GM18870 (cell line): ENCODE measurements at regions not wholly inside any gene's neighbourhood (a gene's known extent, or its start where the extent isn't known, plus 50 kb on each side); places are given as distances from the start of the nearest gene placed in this dataset.

Experiments used
- ATAC-seq: cut with Tn5 transposase; IDR thresholded peaks from one replicate; pipeline ENCODE4 v1.9.1; 2021; ENCODE audit warnings: moderate library complexity; ENCODE audit not compliant: unreplicated experiment

DNA sequence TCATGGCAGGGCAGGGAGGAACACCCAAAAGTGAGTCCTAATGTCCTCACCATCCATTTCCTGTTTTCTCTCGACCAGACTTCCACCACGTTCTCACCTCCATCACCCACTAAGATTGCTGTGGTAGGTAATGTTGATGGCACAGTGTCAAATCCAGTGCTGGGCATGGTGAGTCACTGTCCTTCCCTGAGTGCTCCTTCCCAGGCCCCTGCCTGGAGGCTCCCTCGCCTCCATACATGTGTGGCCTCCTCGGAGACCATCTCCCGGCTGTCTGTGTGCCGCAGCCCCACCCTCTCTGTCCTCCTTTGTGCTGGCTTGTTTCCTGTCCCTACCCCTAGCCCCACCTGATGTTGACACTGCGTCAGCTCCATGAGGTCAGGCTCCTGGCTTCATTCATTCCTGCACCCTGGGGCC lies 177.5 kb downstream of the SYK start:
- ATAC-seq, result no peak

DNA sequence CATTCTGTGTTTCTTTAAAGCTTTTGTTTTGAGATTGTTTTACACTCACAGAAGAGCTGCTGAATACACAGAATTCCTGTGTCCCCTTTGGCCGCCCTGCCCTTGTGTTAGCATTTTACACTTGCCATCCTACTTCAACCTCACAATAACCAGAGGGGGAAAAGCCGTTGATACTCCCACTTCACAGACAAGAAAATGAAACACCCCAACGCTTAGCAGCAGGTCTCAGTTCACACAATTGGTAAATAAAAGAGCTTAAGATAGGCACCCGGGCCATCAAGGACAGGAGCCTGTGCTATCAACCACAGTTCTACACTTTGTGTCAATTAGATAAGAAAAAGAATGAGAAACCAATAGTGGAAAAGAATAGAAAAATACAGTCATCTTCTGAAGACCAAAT lies 178.0 kb downstream of the SYK start:
- ATAC-seq, result no peak

DNA sequence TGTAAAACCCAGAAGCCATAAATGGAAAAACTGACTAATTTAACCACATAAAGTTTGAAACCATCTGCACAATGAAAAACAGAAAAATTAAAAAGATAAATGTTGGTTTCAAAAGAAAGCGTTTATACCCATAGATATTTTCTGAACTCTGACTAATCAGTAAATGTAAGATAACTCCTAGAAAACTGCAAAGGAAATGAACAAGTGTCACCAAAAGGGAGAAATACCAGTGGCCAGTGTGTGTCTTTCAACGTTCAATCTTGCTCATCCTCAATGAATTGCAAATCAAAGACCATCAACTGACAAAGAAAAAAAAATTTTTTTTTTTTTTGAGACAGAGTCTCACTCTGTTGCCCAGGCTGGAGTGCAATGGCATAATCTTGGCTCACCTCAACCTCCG lies 180.1 kb downstream of the SYK start:
- ATAC-seq, result no peak

DNA sequence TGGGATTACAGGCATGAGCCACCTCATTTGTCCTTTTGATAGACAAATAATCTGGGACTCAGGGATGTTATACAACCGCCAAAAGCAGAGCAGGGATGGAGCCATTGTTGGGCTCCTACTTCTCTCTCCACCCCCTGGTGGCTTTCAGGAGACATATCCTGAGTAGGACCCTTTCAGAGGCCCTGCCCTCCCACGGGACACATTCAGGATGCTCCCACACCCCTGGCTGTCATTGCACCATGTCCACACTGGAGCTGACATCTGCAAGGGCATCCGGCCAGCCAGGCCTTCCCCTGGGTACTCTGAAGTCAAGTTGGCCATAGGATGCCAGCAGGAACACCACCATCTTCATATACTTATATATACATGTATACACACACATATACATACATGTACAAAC lies 181.8 kb downstream of the SYK start:
- ATAC-seq, result no peak

DNA sequence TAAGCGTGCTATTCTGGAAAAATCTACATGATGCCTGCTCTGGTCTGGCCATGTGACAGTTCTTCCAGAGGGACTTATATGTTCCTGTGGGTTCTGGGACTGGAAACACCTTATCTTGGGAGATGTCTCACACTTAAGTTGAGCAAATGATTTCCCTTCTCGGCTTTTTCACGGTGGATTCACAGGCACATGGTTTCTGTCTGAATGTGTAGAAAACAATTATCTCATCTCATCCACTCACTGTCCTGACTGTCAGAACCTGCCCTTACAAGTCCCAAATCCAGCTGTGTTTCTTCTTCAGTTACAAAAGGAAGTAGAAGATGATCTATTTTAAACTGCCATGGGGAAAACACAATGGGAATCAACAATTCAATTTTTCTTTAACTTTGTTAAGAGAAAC lies 184.0 kb downstream of the SYK start:
- no peak for ATAC-seq

- no peak for ATAC-seq
Measured at GRCh38 chr9:90986161-90986560, 184.5 kb downstream of the SYK start.

GRCh38 chr9:90987566-90987965 lies 185.9 kb downstream of the SYK start:
- ATAC-seq, result no peak

- no peak for ATAC-seq
Measured at GRCh38 chr9:90988318-90988717, 186.7 kb downstream of the SYK start.

DNA sequence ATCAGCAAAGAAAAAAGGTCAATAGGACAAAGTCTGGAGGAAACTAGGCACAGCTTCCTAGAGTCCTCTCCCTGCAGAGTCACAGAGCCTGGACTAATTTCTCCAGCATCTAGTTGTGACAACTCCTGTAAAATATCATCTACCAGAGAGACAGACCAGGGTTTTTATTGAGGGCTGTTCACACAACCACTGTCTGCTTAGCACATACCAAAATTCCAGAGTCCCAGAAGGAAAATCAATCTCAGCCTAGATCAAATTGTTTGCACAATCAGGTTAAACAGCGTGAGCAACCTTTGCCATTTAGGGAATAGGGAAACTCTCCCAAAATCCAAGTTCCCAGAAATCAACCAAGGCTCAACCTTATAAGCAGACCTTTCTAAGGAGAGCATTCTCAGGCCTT lies 190.3 kb downstream of the SYK start:
- no peak for ATAC-seq

GRCh38 chr9:90995516-90995915 lies 193.9 kb downstream of the SYK start:
- no peak for ATAC-seq

DNA sequence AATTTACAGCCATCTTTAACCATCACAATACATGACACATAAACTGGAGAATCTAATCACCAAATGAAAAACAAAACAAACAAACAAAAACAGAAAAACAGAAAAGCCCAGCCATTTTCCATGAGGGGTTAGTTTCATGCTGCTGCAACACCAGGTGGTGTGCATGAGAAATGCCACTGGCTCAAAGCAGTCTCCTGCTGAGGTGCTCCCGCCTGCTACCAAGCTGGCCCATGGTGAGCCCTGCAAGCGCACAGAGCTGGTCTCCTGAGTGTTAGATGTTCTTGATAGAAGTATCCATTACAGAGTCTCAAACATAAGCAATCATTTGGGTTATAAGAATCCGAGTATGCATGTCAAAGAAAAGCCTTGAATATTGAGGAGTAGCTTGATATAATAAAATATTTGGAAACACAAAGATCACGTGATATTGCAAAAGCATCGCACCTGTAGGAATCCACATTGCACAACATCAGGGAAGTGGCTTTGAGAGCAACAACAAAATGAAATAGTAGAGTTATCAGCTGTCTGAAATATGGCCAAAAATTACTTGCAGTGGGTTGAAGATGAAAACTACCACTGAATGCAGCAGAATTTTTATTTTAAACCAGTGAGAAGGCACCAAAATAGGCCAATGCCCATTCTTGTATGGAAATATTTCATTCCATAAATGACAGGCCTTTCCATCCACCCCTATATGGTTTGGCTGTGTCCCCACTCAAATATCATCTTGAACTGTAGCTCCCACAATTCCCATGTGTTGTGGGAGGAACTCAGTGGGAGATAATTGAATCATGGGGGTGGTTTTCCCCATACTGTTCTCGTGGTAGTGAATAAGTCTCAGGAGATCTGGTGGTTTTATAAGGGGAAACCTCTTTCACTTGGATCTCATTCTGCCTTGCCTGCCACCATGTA lies 194.8 kb downstream of the SYK start:
- no peak for ATAC-seq

DNA sequence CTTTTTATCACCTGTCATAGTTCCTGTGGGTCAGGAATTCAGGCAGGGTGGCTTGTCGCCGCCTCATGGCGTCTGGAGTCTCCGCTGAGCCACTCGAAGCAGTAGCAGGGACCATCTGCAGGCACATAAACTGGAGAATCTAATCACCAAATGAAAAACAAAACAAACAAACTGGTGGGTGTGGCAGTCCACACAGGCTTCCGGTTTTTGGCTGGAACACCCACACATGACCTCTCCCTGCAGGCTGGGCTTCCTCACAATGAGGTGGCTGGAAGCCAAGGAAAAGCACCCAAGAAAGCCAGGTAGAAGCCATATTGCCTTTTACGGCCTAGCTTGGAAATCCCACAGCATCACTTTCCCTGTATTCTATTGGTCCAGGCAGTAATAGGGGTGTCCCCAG lies 197.0 kb downstream of the SYK start:
- no peak for ATAC-seq

- no peak for ATAC-seq
Measured at GRCh38 chr9:90999425-91000397, 198.1 kb downstream of the SYK start.

- no peak for ATAC-seq
Measured at GRCh38 chr9:91001146-91001611, 199.6 kb downstream of the SYK start.

DNA sequence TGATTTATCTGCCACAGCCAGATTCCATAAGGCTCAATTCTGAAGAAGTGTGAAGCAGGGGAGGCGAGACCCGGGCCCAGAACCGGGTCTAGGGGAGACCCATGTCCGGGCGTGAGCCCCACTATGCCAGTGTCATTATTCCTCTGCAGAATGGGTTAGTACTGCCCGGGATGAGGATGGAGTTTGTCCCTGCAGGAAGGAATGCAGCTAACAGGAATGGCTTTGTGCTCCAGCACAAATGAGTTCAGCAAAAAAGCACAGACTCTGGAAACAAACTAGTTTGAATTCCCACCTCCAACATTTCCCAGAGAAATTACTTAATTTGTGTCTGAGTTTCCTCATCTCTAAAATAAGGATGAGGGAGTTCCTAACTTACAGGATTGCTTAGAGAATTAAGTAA lies 202.9 kb downstream of the SYK start:
- ATAC-seq, result no peak

DNA sequence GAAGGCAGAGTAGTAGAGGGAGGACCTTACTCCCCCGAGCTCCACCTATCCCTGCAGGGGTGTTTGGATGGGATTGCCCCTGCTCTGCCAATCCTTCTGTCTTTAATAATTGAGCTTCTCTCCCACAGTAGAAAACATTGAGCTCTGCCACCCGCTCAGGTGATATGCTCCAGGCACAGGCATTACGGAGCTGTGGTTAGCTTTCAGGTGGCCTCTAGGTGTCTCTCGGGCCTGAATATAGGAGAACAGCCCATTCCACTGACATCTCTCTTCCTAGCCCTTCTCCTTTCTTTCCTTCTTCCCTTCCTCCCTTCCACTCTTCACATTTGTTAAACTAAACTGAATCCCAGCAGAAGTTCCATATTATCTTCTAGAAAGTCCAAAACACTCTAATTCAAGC lies 203.4 kb downstream of the SYK start:
- ATAC-seq, result no peak

DNA sequence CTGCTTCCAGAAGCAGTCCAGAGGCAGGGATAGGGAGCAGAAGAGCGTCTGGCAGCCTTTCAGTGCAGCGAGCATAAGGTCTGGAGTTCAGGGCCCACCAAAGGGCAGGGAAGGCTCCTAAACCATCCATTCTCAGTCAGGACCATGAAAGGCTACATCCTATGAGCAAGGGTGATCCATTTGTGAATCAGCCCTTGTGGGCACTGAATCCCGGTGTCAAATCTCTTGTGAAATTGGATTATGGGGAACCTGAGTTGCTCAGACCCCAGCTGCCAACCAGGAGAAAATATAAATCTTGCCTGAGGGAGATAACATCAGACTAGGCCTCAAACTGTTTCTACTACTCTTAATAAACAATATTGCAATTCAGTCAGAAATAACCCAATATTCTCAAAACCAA lies 204.4 kb downstream of the SYK start:
- ATAC-seq, result no peak

GRCh38 chr9:91008568-91008967 lies 206.9 kb downstream of the SYK start:
- ATAC-seq, result no peak

DNA sequence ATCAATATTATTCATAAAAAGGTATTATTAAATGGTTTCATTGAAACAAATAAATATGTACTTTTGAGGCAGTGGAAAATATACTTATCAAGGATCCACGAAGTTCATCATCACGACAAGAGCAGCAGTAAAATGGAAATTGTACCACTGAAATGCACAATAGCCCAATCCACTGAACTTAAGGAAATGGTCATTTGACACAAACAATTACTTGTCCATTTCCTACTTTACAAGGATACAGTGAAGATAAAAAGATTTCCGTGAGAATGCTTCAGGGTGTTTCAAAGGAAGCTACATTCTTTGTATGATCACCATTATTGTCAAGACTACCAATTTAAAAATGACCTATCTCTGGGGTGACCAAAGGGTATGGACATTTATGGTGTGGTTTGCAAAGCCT lies 210.3 kb downstream of the SYK start:
- ATAC-seq, result no peak

GRCh38 chr9:91012933-91013841 lies 211.6 kb downstream of the SYK start:
- ATAC-seq, result no peak

GRCh38 chr9:91017245-91017644 lies 215.6 kb downstream of the SYK start:
- no peak for ATAC-seq
